GM12878 (cell line): ENCODE measurements at regions not wholly inside any gene's neighbourhood (a gene's known extent, or its start where the extent isn't known, plus 50 kb on each side); places are given as distances from the start of the nearest gene placed in this dataset.

Source experiments
- ATAC-seq: fragments of 200-7000 bp; cut with Tn5 transposase; 3 replicates; pipeline ENCODE4 v1.9.1; 2020; ENCODE audit warnings: mild to moderate bottlenecking, moderate library complexity
- BruUV-seq: library from RNA; stranded (reverse); fragments of 400-500 nt; replicated peaks from 2 replicates; lab custom pipeline; 2021; lab: Mats Ljungman, UMichigan
- CTCF ChIA-PET: fragments of 300-600 bp; sonication (Branson Sonifier 250); formaldehyde crosslinking; extraction: SDS; loops from one replicate; lab custom pipeline; 2021; ENCODE audit warnings: inconsistent platforms; lab: Yijun Ruan, JAX
- POLR2A ChIA-PET: fragments of 350-600 bp; formaldehyde crosslinking; extraction: SDS; loops from one replicate; lab custom pipeline; 2021; ENCODE audit warnings: inconsistent platforms; lab: Charles Lee
- RAD21 ChIA-PET: fragments of 300-600 bp; sonication (Branson Sonifier 250); formaldehyde crosslinking; loops from one replicate; lab custom pipeline; 2023; ENCODE audit warnings: antibody characterized with exemption; ENCODE audit not compliant: unreplicated experiment; lab: Charles Lee
- SMC1A ChIA-PET: fragments of 300-600 bp; sonication (Branson Sonifier 250); formaldehyde crosslinking; loops from one replicate; lab custom pipeline; 2023; ENCODE audit not compliant: unreplicated experiment, uncharacterized antibody; lab: Charles Lee
- DNase-seq: peaks from one replicate; pipeline ENCODE4 v3.0.0-alpha.2; 2011; ENCODE audit warnings: low read depth, low spot score
- FAIRE-seq: peaks from 3 replicates; lab custom pipeline; 2011; peaks lifted over from hg19 to GRCh38; lab: Jason Lieb, UNC
- H2AFZ ChIP-seq: 2 replicates; pipeline ENCODE4 v1.6.0; 2011; ENCODE audit warnings: low read depth, low read length, control low read depth; ENCODE audit not compliant: control insufficient read depth
- H3K27ac ChIP-seq: 2 replicates; pipeline ENCODE4 v1.5.1; 2011; ENCODE audit warnings: control low read depth; ENCODE audit not compliant: control insufficient read depth, insufficient read depth
- H3K27me3 ChIP-seq, 2 experiments: replicated peaks in 1 of 2; 2 replicates each; pipeline versions ENCODE4 v1.6.0 to v1.6.1; 2011; ENCODE audit warnings: low read length in 1 of 2; ENCODE audit not compliant: control insufficient read depth in 2 of 2, insufficient read depth in 2 of 2
- H3K36me3 ChIP-seq, 2 experiments: 2 replicates each; pipeline ENCODE4 v1.5.1; 2011; ENCODE audit warnings: low read length in 1 of 2; ENCODE audit not compliant: control insufficient read depth in 2 of 2, insufficient read depth in 2 of 2
- H3K4me1 ChIP-seq: 2 replicates; pipeline ENCODE4 v1.6.1; 2011; ENCODE audit warnings: mild to moderate bottlenecking, low read length, moderate library complexity, mixed read lengths; ENCODE audit not compliant: control insufficient read depth, insufficient read depth
- H3K4me2 ChIP-seq: 2 replicates; pipeline ENCODE4 v1.6.0; 2011; ENCODE audit warnings: control low read depth; ENCODE audit not compliant: control insufficient read depth, insufficient read depth
- H3K4me3 ChIP-seq: fragments of 200-600 bp; sonication (generic); 2 replicates; pipeline ENCODE4 v1.5.1; 2016
- H3K79me2 ChIP-seq: 2 replicates; pipeline ENCODE4 v1.6.0; 2011; ENCODE audit warnings: low read length; ENCODE audit not compliant: control insufficient read depth, insufficient read depth
- H3K9ac ChIP-seq: 2 replicates; pipeline ENCODE4 v1.8.0; 2011; ENCODE audit warnings: low read length, control low read depth, mixed read lengths; ENCODE audit not compliant: control insufficient read depth, insufficient read depth
- H3K9me3 ChIP-seq: replicated peaks from 3 replicates; pipeline ENCODE4 v1.5.1; 2011; ENCODE audit warnings: mild to moderate bottlenecking, low read length; ENCODE audit not compliant: control insufficient read depth, insufficient read depth
- H4K20me1 ChIP-seq: 2 replicates; pipeline ENCODE4 v1.6.0; 2011; ENCODE audit not compliant: control insufficient read depth, insufficient read depth
- CBX3 ChIP-seq: fragments of 200-600 bp; sonication (generic); IDR thresholded peaks from 2 replicates; pipeline ENCODE4 v1.6.1; 2016; ENCODE audit warnings: low read depth, borderline replicate concordance
- CHD4 ChIP-seq: fragments of 200-600 bp; sonication (generic); IDR thresholded peaks from 2 replicates; pipeline ENCODE4 v1.6.1; 2016; ENCODE audit warnings: mild to moderate bottlenecking
- IKZF1 ChIP-seq: fragments of 450-650 bp; conservative IDR thresholded peaks from 2 replicates; pipeline ENCODE4 v1.6.1; 2017; ENCODE audit warnings: antibody characterized with exemption, mild to moderate bottlenecking
- KLF5 ChIP-seq: fragments of 450-650 bp; IDR thresholded peaks from 2 replicates; pipeline ENCODE4 v1.6.1; 2014; ENCODE audit warnings: mild to moderate bottlenecking; ENCODE audit not compliant: partially characterized antibody
- MYC ChIP-seq: IDR thresholded peaks from 2 replicates; pipeline ENCODE4 v1.6.1; 2011; ENCODE audit warnings: mild to moderate bottlenecking, low read length, moderate library complexity, inconsistent platforms; ENCODE audit not compliant: insufficient read depth, insufficient replicate concordance, insufficient read length, severe bottlenecking
- NBN ChIP-seq: fragments of 450-650 bp; IDR thresholded peaks from 2 replicates; pipeline ENCODE4 v1.6.1; 2016
- PAX5 ChIP-seq: IDR thresholded peaks from 2 replicates; pipeline ENCODE4 v1.6.1; 2011; ENCODE audit warnings: low read depth, low read length, borderline replicate concordance
- POLR2AphosphoS5 ChIP-seq: IDR thresholded peaks from 2 replicates; pipeline ENCODE4 v1.6.1; 2011; ENCODE audit warnings: mild to moderate bottlenecking, low read length, inconsistent platforms
- SPI1 ChIP-seq: IDR thresholded peaks from 2 replicates; pipeline ENCODE4 v1.6.1; 2011; ENCODE audit warnings: low read depth, mild to moderate bottlenecking, low read length, moderate library complexity, borderline replicate concordance; ENCODE audit not compliant: insufficient read depth
- STAT1 ChIP-seq: fragments of 450-650 bp; conservative IDR thresholded peaks from 2 replicates; pipeline ENCODE4 v1.6.1; 2014; ENCODE audit warnings: antibody characterized with exemption, mild to moderate bottlenecking
- USF1 ChIP-seq: IDR thresholded peaks from 2 replicates; pipeline ENCODE4 v1.6.1; 2011; ENCODE audit warnings: borderline replicate concordance, low read depth, mild to moderate bottlenecking, moderate library complexity, mixed read lengths, low read length; ENCODE audit not compliant: insufficient read depth; ENCODE audit errors: extremely low read length
- USF2 ChIP-seq: IDR thresholded peaks from 2 replicates; pipeline ENCODE4 v1.6.1; 2011; ENCODE audit warnings: low read depth, low read length, improper control_type of control experiment, borderline replicate concordance
- WRNIP1 ChIP-seq: IDR thresholded peaks from 2 replicates; pipeline ENCODE4 v1.6.1; 2011; ENCODE audit warnings: low read depth, low read length, improper control_type of control experiment, borderline replicate concordance
- ZNF622 ChIP-seq: fragments of 450-650 bp; IDR thresholded peaks from 2 replicates; pipeline ENCODE4 v1.6.1; 2017; ENCODE audit warnings: mild to moderate bottlenecking, inconsistent platforms
- WGBS: methylation state at CpG from one replicate; pipeline ENCODE4 v1.1.6; 2016; ENCODE audit warnings: low lambda C conversion rate; ENCODE audit not compliant: insufficient replicate concordance, insufficient coverage; ENCODE audit errors: missing lambda C conversion rate; 5-methylcytosine and 5-hydroxymethylcytosine counted together
- in situ Hi-C: fragments of 300-500 bp; cut with MboI; formaldehyde crosslinking; loops from 9 replicates; pipeline ENCODE4 v1.14.3; 2018; ENCODE audit warnings: mixed read lengths
- intact Hi-C: fragments of 100-400 bp; cut with micrococcal nuclease; formaldehyde crosslinking; loops from one replicate; pipeline ENCODE4 v1.14.2; 2022; ENCODE audit not compliant: unreplicated experiment
- TF ChIP-seq, protein P1 (sequence below): fragments of 450-650 bp; IDR thresholded peaks from 2 replicates; pipeline ENCODE4 v1.6.1; 2018; ENCODE audit warnings: mild to moderate bottlenecking, low read depth, moderate library complexity; ENCODE audit not compliant: partially characterized antibody
- TF ChIP-seq, protein P2 (sequence below): fragments of 450-650 bp; IDR thresholded peaks from 2 replicates; pipeline ENCODE4 v1.6.1; 2017; ENCODE audit warnings: borderline replicate concordance
- TF ChIP-seq, protein P3 (sequence below): fragments of 450-650 bp; IDR thresholded peaks from 2 replicates; pipeline ENCODE4 v1.6.1; 2016; ENCODE audit warnings: mild to moderate bottlenecking

DNA sequence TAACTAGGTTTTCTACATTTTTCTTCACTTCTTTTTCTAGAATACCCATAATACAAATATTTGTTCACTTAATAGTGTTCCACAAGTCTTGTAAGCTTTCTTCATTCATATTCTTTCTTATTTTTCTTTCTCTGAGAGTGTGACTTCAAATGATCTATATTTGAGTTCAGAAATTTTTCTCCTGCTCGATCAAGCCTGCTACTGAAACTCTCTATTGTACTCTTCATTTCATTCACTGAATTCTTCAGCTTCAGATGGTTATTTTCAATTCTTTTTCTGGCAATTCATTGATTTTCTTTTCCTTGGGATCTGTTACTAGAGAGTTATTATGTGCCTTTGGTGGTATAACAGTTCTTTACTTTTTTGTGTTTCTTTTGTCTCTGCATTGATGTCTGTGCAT, 82.5 kb upstream of the CAMK1G start (continued):
- TF ChIP-seq WRNIP1 (no peak), NBN (no peak), PAX5 (no peak), CBX3 (no peak), ZNF622 (no peak), IKZF1 (no peak), STAT1 (no peak), SPI1 (no peak), USF1 (no peak)
- TF ChIP-seq, protein P1, sequence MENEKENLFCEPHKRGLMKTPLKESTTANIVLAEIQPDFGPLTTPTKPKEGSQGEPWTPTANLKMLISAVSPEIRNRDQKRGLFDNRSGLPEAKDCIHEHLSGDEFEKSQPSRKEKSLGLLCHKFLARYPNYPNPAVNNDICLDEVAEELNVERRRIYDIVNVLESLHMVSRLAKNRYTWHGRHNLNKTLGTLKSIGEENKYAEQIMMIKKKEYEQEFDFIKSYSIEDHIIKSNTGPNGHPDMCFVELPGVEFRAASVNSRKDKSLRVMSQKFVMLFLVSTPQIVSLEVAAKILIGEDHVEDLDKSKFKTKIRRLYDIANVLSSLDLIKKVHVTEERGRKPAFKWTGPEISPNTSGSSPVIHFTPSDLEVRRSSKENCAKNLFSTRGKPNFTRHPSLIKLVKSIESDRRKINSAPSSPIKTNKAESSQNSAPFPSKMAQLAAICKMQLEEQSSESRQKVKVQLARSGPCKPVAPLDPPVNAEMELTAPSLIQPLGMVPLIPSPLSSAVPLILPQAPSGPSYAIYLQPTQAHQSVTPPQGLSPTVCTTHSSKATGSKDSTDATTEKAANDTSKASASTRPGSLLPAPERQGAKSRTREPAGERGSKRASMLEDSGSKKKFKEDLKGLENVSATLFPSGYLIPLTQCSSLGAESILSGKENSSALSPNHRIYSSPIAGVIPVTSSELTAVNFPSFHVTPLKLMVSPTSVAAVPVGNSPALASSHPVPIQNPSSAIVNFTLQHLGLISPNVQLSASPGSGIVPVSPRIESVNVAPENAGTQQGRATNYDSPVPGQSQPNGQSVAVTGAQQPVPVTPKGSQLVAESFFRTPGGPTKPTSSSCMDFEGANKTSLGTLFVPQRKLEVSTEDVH: no peak

GRCh38 chr1:209503196-209503595, 80.3 kb upstream of the CAMK1G start:
- ATAC-seq (no peak), DNase-seq (no peak), FAIRE-seq (no peak)
- in situ Hi-C loops: no loop called here
- Histone ChIP-seq H3K27me3 (no peaks in the 10 kb centered on the region), H4K20me1 (no peaks in the 10 kb centered on the region), H3K4me2 (no peak overlapping the region), H3K4me3 (no peak overlapping the region), H3K9ac (no peak overlapping the region), H2AFZ (no peak overlapping the region), H3K36me3 (no peaks in the 10 kb centered on the region), H3K79me2 (no peaks in the 10 kb centered on the region), H3K4me1 (no peaks in the 10 kb centered on the region), H3K27ac (no peak overlapping the region), H3K9me3 (peaks cover 1% of the 10 kb centered on the region; the same call in 1 of the 3 replicates)
- intact Hi-C loops: no loop called here
- POLR2A ChIA-PET: interaction anchor here (0.5 kb wide), 1 partner anchor 233 kb away, joined by 3 read pairs; no protein-coding TSS in a partner anchor
- RAD21 ChIA-PET: no interaction called here
- SMC1A ChIA-PET: no interaction called here
- BruUV-seq: no TSS peak
- WGBS: 6% methylated on average over 1 of the region's 1 CpG
- CTCF ChIA-PET: interaction anchor here (1.2 kb wide), 1 partner anchor 8 kb away, joined by 4 read pairs; no protein-coding TSS in a partner anchor
- TF ChIP-seq, protein P2, sequence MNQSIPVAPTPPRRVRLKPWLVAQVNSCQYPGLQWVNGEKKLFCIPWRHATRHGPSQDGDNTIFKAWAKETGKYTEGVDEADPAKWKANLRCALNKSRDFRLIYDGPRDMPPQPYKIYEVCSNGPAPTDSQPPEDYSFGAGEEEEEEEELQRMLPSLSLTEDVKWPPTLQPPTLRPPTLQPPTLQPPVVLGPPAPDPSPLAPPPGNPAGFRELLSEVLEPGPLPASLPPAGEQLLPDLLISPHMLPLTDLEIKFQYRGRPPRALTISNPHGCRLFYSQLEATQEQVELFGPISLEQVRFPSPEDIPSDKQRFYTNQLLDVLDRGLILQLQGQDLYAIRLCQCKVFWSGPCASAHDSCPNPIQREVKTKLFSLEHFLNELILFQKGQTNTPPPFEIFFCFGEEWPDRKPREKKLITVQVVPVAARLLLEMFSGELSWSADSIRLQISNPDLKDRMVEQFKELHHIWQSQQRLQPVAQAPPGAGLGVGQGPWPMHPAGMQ: no peak
- TF ChIP-seq CHD4: no peak
- no peak for TF ChIP-seq USF2
- TF ChIP-seq, protein P3, sequence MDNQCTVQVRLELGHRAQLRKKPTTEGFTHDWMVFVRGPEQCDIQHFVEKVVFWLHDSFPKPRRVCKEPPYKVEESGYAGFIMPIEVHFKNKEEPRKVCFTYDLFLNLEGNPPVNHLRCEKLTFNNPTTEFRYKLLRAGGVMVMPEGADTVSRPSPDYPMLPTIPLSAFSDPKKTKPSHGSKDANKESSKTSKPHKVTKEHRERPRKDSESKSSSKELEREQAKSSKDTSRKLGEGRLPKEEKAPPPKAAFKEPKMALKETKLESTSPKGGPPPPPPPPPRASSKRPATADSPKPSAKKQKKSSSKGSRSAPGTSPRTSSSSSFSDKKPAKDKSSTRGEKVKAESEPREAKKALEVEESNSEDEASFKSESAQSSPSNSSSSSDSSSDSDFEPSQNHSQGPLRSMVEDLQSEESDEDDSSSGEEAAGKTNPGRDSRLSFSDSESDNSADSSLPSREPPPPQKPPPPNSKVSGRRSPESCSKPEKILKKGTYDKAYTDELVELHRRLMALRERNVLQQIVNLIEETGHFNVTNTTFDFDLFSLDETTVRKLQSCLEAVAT: no peak
- no peak for TF ChIP-seq POLR2AphosphoS5
- TF ChIP-seq MYC: no peak
- TF ChIP-seq NBN: no peak
- no peak for TF ChIP-seq KLF5
